ENCODE measurements at regions not wholly inside any gene's neighbourhood (a gene's known extent, or its start where the extent isn't known, plus 50 kb on each side); places are given as distances from the start of the nearest gene placed in this dataset.
"Not testable (repeated sequence)": the region's sequence is repeated elsewhere in the genome, so short reads cannot be mapped to it uniquely, and the experiment has no call there.

DNA sequence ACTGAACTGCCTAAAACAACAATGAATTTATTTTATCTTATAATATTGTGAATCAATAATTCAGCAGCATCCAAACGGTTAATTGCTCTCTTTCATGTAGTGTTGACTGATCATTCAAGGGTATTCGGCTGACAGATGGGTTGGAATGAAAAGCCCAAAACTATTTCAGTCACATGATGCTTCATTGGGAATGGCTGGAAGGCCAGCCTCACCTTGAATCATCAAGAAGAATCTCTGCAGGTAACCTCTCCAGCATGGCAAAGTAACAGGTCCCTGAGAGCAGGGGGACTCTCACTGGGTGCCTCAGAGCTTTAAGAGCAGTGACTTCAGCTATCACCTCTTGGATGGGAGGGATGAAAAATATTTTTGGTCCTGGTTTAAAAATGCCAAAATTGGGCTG lies 1395.7 kb downstream of the OLFM4 start:
- TF ChIP-seq, protein P1, sequence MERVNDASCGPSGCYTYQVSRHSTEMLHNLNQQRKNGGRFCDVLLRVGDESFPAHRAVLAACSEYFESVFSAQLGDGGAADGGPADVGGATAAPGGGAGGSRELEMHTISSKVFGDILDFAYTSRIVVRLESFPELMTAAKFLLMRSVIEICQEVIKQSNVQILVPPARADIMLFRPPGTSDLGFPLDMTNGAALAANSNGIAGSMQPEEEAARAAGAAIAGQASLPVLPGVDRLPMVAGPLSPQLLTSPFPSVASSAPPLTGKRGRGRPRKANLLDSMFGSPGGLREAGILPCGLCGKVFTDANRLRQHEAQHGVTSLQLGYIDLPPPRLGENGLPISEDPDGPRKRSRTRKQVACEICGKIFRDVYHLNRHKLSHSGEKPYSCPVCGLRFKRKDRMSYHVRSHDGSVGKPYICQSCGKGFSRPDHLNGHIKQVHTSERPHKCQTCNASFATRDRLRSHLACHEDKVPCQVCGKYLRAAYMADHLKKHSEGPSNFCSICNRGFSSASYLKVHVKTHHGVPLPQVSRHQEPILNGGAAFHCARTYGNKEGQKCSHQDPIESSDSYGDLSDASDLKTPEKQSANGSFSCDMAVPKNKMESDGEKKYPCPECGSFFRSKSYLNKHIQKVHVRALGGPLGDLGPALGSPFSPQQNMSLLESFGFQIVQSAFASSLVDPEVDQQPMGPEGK (CRISPR knock-in tag; IDR thresholded peaks at IDR 0.05; ENCODE audit: borderline replicate concordance), result no peak
- no peak for TF ChIP-seq ISL1 (CRISPR knock-in tag; IDR thresholded peaks at IDR 0.05)
- TF ChIP-seq OSR1 (CRISPR knock-in tag; IDR thresholded peaks at IDR 0.05), result no peak
- no peak for TF ChIP-seq ESRRG (CRISPR knock-in tag; IDR thresholded peaks at IDR 0.05)
- no peak for TF ChIP-seq ZC3H10 (CRISPR knock-in tag; IDR thresholded peaks at IDR 0.05)
- no peak for TF ChIP-seq RARB (CRISPR knock-in tag; IDR thresholded peaks at IDR 0.05)
- TF ChIP-seq ZNF70 (CRISPR knock-in tag; IDR thresholded peaks at IDR 0.05), result no peak
- TF ChIP-seq ARNTL (CRISPR knock-in tag; IDR thresholded peaks at IDR 0.05; ENCODE audit: borderline replicate concordance, low read depth), result no peak
- TF ChIP-seq GLIS3 (CRISPR knock-in tag; IDR thresholded peaks at IDR 0.05), result no peak
- TF ChIP-seq, protein P2, sequence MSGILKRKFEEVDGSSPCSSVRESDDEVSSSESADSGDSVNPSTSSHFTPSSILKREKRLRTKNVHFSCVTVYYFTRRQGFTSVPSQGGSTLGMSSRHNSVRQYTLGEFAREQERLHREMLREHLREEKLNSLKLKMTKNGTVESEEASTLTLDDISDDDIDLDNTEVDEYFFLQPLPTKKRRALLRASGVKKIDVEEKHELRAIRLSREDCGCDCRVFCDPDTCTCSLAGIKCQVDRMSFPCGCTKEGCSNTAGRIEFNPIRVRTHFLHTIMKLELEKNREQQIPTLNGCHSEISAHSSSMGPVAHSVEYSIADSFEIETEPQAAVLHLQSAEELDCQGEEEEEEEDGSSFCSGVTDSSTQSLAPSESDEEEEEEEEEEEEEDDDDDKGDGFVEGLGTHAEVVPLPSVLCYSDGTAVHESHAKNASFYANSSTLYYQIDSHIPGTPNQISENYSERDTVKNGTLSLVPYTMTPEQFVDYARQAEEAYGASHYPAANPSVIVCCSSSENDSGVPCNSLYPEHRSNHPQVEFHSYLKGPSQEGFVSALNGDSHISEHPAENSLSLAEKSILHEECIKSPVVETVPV (CRISPR knock-in tag; IDR thresholded peaks at IDR 0.05), result no peak
- ATAC-seq, result no peak

DNA sequence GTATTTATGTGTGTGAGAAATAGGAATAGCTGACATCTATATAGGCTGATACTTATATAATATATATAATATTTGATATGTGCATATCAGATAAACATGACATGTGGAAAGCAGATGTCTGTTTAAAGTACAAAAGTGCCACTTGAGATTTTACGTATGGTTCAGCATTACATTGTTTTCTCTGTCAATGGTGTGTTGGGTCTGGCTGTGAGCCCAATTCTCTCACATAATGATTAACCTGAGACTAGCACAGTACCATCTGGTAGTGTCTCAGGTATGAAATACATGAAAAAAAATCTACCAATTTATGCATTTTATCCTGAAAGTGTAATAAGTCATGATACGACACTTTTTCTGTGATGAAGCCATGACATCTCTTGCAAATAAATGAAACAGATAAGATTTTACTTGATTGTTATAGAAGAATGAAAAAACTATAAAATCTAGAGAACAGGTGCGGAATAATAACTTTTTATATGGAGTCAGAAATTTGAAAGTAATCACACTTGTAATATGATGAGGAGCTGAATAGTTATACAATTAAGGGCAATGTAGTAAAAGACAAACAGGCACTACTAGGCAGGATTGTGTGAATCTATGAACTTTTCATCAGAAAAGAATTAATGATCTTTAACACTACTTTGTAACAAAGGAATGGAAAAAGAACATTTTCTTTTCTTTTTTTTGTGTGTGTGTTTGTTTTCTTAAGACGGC lies 1405.0 kb downstream of the OLFM4 start:
- ATAC-seq, result no peak
- TF ChIP-seq ZFP30 (CRISPR knock-in tag; IDR thresholded peaks at IDR 0.05) (no peak), GLIS3 (CRISPR knock-in tag; IDR thresholded peaks at IDR 0.05) (no peak), ZNF70 (CRISPR knock-in tag; IDR thresholded peaks at IDR 0.05) (no peak), TCF4 (CRISPR knock-in tag; IDR thresholded peaks at IDR 0.05; ENCODE audit: borderline replicate concordance) (no peak), OSR1 (CRISPR knock-in tag; IDR thresholded peaks at IDR 0.05) (no peak), ZNF8 (CRISPR knock-in tag; IDR thresholded peaks at IDR 0.05) (no peak), BACH2 (CRISPR knock-in tag; IDR thresholded peaks at IDR 0.05; ENCODE audit: borderline replicate concordance) (no peak)
- TF ChIP-seq, protein P3, sequence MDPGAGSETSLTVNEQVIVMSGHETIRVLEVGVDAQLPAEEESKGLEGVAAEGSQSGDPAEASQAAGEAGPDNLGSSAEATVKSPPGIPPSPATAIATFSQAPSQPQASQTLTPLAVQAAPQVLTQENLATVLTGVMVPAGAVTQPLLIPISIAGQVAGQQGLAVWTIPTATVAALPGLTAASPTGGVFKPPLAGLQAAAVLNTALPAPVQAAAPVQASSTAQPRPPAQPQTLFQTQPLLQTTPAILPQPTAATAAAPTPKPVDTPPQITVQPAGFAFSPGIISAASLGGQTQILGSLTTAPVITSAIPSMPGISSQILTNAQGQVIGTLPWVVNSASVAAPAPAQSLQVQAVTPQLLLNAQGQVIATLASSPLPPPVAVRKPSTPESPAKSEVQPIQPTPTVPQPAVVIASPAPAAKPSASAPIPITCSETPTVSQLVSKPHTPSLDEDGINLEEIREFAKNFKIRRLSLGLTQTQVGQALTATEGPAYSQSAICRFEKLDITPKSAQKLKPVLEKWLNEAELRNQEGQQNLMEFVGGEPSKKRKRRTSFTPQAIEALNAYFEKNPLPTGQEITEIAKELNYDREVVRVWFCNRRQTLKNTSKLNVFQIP (CRISPR knock-in tag; IDR thresholded peaks at IDR 0.05; ENCODE audit: borderline replicate concordance, low read depth), result no peak

DNA sequence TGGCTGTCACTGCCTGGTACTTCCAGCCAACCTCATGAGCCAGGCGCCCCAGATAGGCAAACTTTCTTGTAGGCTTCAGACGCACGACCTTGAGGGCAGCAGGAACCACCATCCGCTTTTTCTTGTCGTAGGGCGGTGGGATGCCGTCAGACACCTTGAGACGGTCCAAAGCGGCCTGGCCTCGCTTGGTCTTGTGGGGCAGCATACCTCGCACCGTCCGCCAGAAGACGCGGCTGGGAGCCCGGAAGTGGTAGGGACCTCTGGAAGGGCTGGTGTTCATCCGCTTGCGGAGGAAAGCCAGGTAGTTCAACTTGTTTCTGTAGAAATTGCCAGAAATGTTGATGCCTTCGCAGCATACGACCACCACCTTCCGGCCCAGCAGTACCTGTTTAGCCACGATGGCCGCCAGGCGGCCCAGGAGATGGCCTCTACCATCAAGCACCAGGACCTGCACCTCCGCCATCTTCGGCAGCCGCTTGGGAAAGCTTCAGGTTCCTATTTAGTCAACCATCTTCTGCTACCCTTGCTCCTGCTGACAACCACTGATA lies 1412.3 kb downstream of the OLFM4 start:
- ATAC-seq, result not testable (repeated sequence)

DNA sequence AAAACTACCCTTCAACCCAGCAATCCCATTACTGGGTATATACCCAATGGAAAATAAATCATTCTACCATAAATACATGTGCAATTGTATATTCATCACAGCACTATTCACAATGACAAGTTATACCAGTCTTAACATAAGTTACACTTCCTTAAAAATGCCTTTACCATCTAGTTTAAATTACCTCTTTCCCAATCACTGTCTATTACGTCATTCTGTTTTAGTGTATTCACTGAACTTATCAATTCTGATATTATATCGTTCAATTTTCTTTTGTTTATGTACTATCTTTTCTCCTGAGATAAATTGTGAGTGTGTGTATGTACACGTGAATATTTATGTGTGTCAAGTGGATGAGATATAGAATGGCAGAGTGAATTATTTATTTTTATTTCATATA lies 1416.8 kb downstream of the OLFM4 start:
- ATAC-seq, result no peak
- TF ChIP-seq SNAI2 (CRISPR knock-in tag; IDR thresholded peaks at IDR 0.05), result no peak
- TF ChIP-seq RARB (CRISPR knock-in tag; IDR thresholded peaks at IDR 0.05), result no peak
- TF ChIP-seq TOX (CRISPR knock-in tag; IDR thresholded peaks at IDR 0.05; ENCODE audit: borderline replicate concordance), result no peak
- TF ChIP-seq, protein P4, sequence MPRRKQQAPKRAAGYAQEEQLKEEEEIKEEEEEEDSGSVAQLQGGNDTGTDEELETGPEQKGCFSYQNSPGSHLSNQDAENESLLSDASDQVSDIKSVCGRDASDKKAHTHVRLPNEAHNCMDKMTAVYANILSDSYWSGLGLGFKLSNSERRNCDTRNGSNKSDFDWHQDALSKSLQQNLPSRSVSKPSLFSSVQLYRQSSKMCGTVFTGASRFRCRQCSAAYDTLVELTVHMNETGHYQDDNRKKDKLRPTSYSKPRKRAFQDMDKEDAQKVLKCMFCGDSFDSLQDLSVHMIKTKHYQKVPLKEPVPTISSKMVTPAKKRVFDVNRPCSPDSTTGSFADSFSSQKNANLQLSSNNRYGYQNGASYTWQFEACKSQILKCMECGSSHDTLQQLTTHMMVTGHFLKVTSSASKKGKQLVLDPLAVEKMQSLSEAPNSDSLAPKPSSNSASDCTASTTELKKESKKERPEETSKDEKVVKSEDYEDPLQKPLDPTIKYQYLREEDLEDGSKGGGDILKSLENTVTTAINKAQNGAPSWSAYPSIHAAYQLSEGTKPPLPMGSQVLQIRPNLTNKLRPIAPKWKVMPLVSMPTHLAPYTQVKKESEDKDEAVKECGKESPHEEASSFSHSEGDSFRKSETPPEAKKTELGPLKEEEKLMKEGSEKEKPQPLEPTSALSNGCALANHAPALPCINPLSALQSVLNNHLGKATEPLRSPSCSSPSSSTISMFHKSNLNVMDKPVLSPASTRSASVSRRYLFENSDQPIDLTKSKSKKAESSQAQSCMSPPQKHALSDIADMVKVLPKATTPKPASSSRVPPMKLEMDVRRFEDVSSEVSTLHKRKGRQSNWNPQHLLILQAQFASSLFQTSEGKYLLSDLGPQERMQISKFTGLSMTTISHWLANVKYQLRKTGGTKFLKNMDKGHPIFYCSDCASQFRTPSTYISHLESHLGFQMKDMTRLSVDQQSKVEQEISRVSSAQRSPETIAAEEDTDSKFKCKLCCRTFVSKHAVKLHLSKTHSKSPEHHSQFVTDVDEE (CRISPR knock-in tag; IDR thresholded peaks at IDR 0.05), result no peak
- TF ChIP-seq GLIS3 (CRISPR knock-in tag; IDR thresholded peaks at IDR 0.05), result no peak
- TF ChIP-seq, protein P1 (CRISPR knock-in tag; IDR thresholded peaks at IDR 0.05; ENCODE audit: borderline replicate concordance), result no peak
- no peak for TF ChIP-seq ZNF565 (CRISPR knock-in tag; conservative IDR thresholded peaks at IDR 0.05; ENCODE audit: low read depth)
- no peak for TF ChIP-seq ZFP30 (CRISPR knock-in tag; IDR thresholded peaks at IDR 0.05)
- TF ChIP-seq, protein P3 (CRISPR knock-in tag; IDR thresholded peaks at IDR 0.05; ENCODE audit: borderline replicate concordance, low read depth), result no peak
- TF ChIP-seq CSDC2 (CRISPR knock-in tag; IDR thresholded peaks at IDR 0.05), result no peak
- TF ChIP-seq ZNF8 (CRISPR knock-in tag; IDR thresholded peaks at IDR 0.05), result no peak
- no peak for TF ChIP-seq ESRRG (CRISPR knock-in tag; IDR thresholded peaks at IDR 0.05)
- no peak for TF ChIP-seq ZNF70 (CRISPR knock-in tag; IDR thresholded peaks at IDR 0.05)
- TF ChIP-seq, protein P2 (CRISPR knock-in tag; IDR thresholded peaks at IDR 0.05), result no peak
- no peak for TF ChIP-seq ZFP3 (CRISPR knock-in tag; IDR thresholded peaks at IDR 0.05)
- TF ChIP-seq ZC3H10 (CRISPR knock-in tag; IDR thresholded peaks at IDR 0.05), result no peak
- TF ChIP-seq OSR1 (CRISPR knock-in tag; IDR thresholded peaks at IDR 0.05), result no peak
- no peak for TF ChIP-seq ISL1 (CRISPR knock-in tag; IDR thresholded peaks at IDR 0.05)
- TF ChIP-seq TCF4 (CRISPR knock-in tag; IDR thresholded peaks at IDR 0.05; ENCODE audit: borderline replicate concordance), result no peak
